Keratinocyte (primary cell): ENCODE measurements at regions not wholly inside any gene's neighbourhood (a gene's known extent, or its start where the extent isn't known, plus 50 kb on each side); places are given as distances from the start of the nearest gene placed in this dataset.

Experiments
- EZH2 ChIP-seq: IDR thresholded peaks from one replicate; pipeline ENCODE4 v1.6.1; 2012; ENCODE audit warnings: inconsistent platforms, mild to moderate bottlenecking, low read length, moderate library complexity
- TF ChIP-seq, protein P1 (sequence below), 3 experiments: IDR thresholded peaks in 1 of 3; conservative IDR thresholded peaks in 1 of 3; optimal IDR thresholded peaks in 1 of 3; 2 replicates in 2 of 3; 3 replicates in 1 of 3; pipeline versions ENCODE3 to v1.5.1; 2011; ENCODE audit warnings: low read length in 3 of 3, mild to moderate bottlenecking in 3 of 3, moderate library complexity in 2 of 3, control low read depth in 1 of 3, inconsistent platforms in 1 of 3; ENCODE audit not compliant: insufficient read depth in 2 of 3; ENCODE audit errors: extremely low read depth in 1 of 3

DNA sequence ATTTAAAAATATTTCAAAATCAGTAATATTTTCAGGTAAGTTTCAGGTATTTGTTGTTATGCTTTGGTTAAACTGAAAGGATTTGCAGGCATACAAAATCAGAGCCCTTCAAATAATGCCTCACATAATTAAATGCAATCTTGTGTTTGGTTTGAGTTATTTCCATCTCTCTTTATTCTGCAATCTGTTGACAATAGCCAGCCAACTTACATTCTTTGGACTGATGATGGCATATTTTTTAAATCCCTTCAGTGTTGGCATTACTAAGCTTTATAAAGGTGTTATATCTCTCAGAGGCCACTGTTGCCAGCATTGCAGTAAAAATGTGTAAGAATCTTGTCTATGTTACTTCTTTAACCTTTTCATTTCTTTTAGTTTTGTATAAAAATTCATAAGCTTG, 257.2 kb upstream of the RFC3 start:
- TF ChIP-seq, protein P1, sequence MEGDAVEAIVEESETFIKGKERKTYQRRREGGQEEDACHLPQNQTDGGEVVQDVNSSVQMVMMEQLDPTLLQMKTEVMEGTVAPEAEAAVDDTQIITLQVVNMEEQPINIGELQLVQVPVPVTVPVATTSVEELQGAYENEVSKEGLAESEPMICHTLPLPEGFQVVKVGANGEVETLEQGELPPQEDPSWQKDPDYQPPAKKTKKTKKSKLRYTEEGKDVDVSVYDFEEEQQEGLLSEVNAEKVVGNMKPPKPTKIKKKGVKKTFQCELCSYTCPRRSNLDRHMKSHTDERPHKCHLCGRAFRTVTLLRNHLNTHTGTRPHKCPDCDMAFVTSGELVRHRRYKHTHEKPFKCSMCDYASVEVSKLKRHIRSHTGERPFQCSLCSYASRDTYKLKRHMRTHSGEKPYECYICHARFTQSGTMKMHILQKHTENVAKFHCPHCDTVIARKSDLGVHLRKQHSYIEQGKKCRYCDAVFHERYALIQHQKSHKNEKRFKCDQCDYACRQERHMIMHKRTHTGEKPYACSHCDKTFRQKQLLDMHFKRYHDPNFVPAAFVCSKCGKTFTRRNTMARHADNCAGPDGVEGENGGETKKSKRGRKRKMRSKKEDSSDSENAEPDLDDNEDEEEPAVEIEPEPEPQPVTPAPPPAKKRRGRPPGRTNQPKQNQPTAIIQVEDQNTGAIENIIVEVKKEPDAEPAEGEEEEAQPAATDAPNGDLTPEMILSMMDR (optimal IDR thresholded peaks at IDR 0.05 in 1 of 3, IDR thresholded peaks at IDR 0.05 in 1 of 3, conservative IDR thresholded peaks at IDR 0.05 in 1 of 3; ENCODE audit: extremely low read depth in 1 of 3, insufficient read depth in 2 of 3, low read length in 3 of 3), result no peak
- TF ChIP-seq EZH2, result no peak
